ENCODE measurements at regions not wholly inside any gene's neighbourhood (a gene's known extent, or its start where the extent isn't known, plus 50 kb on each side); places are given as distances from the start of the nearest gene placed in this dataset.
"Not testable (repeated sequence)": the region's sequence is repeated elsewhere in the genome, so short reads cannot be mapped to it uniquely, and the experiment has no call there.

DNA sequence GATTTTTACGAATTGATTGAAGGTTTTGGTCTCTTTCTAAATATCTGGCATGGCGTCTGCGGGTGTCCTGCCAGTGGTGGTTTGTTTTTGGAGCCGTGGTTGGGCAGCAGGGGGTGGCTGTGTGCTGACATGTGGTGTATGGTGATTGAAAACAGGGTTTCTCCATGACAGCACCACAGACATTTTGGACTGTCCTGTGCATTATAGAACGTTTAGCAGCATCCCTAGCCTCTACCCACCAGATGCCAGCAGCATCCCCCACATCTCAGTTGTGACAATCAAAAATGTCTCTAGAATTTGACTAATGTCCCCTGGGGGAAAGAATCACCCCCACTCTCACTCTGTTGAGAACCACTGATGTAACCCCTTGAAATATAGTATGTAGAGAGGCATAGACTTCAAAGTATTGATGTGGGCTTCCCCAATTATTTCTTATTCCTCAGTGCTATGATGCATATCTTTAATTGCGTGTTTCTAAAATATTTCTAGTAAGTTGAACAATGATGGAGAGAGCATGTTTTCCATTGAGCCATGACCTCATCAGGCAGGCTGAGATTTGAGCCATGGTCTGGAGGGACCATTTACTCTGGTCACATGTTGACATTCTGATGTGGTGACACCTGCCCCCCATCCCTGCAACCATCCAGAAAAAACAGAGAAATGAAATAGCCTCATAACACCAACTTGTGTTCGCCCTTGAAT is 77.4 kb upstream of the MID1 start:
- DNase-seq (no peak), ATAC-seq (ENCODE audit: insufficient read depth, low read depth) (no peak)
- no peak overlapping the region for H3K27ac ChIP-seq (ENCODE audit: low read length)
- H3K4me2 ChIP-seq (ENCODE audit: insufficient read depth, low read length): no peak overlapping the region
- H3K9ac ChIP-seq (ENCODE audit: low read depth, low read length): no peak overlapping the region
- H3K4me1 ChIP-seq (ENCODE audit: insufficient read depth, low read length): no peaks in the 10 kb centered on the region
- H3K79me2 ChIP-seq (ENCODE audit: insufficient read depth, low read length): no peaks in the 10 kb centered on the region
- TF ChIP-seq, protein P1, sequence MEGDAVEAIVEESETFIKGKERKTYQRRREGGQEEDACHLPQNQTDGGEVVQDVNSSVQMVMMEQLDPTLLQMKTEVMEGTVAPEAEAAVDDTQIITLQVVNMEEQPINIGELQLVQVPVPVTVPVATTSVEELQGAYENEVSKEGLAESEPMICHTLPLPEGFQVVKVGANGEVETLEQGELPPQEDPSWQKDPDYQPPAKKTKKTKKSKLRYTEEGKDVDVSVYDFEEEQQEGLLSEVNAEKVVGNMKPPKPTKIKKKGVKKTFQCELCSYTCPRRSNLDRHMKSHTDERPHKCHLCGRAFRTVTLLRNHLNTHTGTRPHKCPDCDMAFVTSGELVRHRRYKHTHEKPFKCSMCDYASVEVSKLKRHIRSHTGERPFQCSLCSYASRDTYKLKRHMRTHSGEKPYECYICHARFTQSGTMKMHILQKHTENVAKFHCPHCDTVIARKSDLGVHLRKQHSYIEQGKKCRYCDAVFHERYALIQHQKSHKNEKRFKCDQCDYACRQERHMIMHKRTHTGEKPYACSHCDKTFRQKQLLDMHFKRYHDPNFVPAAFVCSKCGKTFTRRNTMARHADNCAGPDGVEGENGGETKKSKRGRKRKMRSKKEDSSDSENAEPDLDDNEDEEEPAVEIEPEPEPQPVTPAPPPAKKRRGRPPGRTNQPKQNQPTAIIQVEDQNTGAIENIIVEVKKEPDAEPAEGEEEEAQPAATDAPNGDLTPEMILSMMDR (IDR thresholded peaks at IDR 0.05; ENCODE audit: borderline replicate concordance, extremely low read depth, low read length, poor library complexity, severe bottlenecking): no peak
- no peak for TF ChIP-seq EZH2 (IDR thresholded peaks at IDR 0.05; ENCODE audit: borderline replicate concordance, low read depth, low read length, severe bottlenecking)
- H3K9me3 ChIP-seq (ENCODE audit: insufficient read depth, low read length, severe bottlenecking): no peaks in the 10 kb centered on the region
- no peaks in the 10 kb centered on the region for H3K36me3 ChIP-seq (ENCODE audit: insufficient read depth, low read length)
- no peak overlapping the region for H2AFZ ChIP-seq (ENCODE audit: low read depth, low read length)
- H4K20me1 ChIP-seq (ENCODE audit: insufficient read depth, low read length): no peaks in the 10 kb centered on the region
- H3K4me3 ChIP-seq (ENCODE audit: low read depth in 1 of 2, low read length in 2 of 2): no peak overlapping the region
- H3K27me3 ChIP-seq (ENCODE audit: insufficient read depth, low read length, poor library complexity): no peaks in the 10 kb centered on the region

DNA sequence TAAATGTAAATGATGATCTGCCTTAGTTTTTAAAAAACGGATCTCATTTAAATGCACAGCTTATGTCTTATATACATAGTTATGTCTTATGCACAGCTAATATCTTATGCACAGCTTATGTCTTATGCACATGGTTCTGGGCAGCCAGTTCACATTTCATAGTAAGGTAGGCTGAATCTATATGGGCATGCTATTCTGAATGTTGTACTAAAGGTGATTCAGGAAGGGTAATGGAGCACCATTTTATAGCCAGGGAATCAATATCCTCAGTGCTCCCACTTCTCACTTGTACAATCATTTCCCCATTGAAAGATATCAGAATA is 77.9 kb upstream of the MID1 start:
- Histone ChIP-seq H3K9me3 (ENCODE audit: insufficient read depth, low read length, severe bottlenecking) (no peaks in the 10 kb centered on the region), H3K79me2 (ENCODE audit: insufficient read depth, low read length) (no peaks in the 10 kb centered on the region), H3K36me3 (ENCODE audit: insufficient read depth, low read length) (no peaks in the 10 kb centered on the region), H3K9ac (ENCODE audit: low read depth, low read length) (no peak overlapping the region), H3K27ac (ENCODE audit: low read length) (no peak overlapping the region), H4K20me1 (ENCODE audit: insufficient read depth, low read length) (no peaks in the 10 kb centered on the region), H2AFZ (ENCODE audit: low read depth, low read length) (no peak overlapping the region), H3K4me2 (ENCODE audit: insufficient read depth, low read length) (no peak overlapping the region), H3K4me1 (ENCODE audit: insufficient read depth, low read length) (no peaks in the 10 kb centered on the region), H3K4me3 (ENCODE audit: low read depth in 1 of 2, low read length in 2 of 2) (no peak overlapping the region), H3K27me3 (ENCODE audit: insufficient read depth, low read length, poor library complexity) (no peaks in the 10 kb centered on the region)
- TF ChIP-seq EZH2 (IDR thresholded peaks at IDR 0.05; ENCODE audit: borderline replicate concordance, low read depth, low read length, severe bottlenecking): no peak
- TF ChIP-seq, protein P1 (IDR thresholded peaks at IDR 0.05; ENCODE audit: borderline replicate concordance, extremely low read depth, low read length, poor library complexity, severe bottlenecking): no peak
- DNase-seq: no peak
- ATAC-seq (ENCODE audit: insufficient read depth, low read depth): no peak

GRCh38 chrX:10702031-10702430 is 81.6 kb upstream of the MID1 start:
- no peak for DNase-seq
- no peak overlapping the region for H2AFZ ChIP-seq (ENCODE audit: low read depth, low read length)
- H3K79me2 ChIP-seq (ENCODE audit: insufficient read depth, low read length): no peaks in the 10 kb centered on the region
- H3K4me3 ChIP-seq (ENCODE audit: low read depth in 1 of 2, low read length in 2 of 2): no peak overlapping the region
- no peaks in the 10 kb centered on the region for H3K27me3 ChIP-seq (ENCODE audit: insufficient read depth, low read length, poor library complexity)
- no peak for TF ChIP-seq EZH2 (IDR thresholded peaks at IDR 0.05; ENCODE audit: borderline replicate concordance, low read depth, low read length, severe bottlenecking)
- TF ChIP-seq, protein P1 (IDR thresholded peaks at IDR 0.05; ENCODE audit: borderline replicate concordance, extremely low read depth, low read length, poor library complexity, severe bottlenecking): no peak
- no peaks in the 10 kb centered on the region for H3K9me3 ChIP-seq (ENCODE audit: insufficient read depth, low read length, severe bottlenecking)
- no peaks in the 10 kb centered on the region for H3K36me3 ChIP-seq (ENCODE audit: insufficient read depth, low read length)
- H3K9ac ChIP-seq (ENCODE audit: low read depth, low read length): no peak overlapping the region
- no peak overlapping the region for H3K4me2 ChIP-seq (ENCODE audit: insufficient read depth, low read length)
- ATAC-seq (ENCODE audit: insufficient read depth, low read depth): no peak
- H4K20me1 ChIP-seq (ENCODE audit: insufficient read depth, low read length): no peaks in the 10 kb centered on the region
- H3K4me1 ChIP-seq (ENCODE audit: insufficient read depth, low read length): no peaks in the 10 kb centered on the region
- H3K27ac ChIP-seq (ENCODE audit: low read length): no peak overlapping the region

GRCh38 chrX:10706342-10706741 is 86.0 kb upstream of the MID1 start:
- not testable (repeated sequence) for H3K27me3 ChIP-seq (ENCODE audit: insufficient read depth, low read length, poor library complexity); H3K4me2 ChIP-seq (ENCODE audit: insufficient read depth, low read length)

More at GRCh38 chrX:10706342-10706741, 86.0 kb upstream of the MID1 start:
- not testable (repeated sequence) for H3K9ac ChIP-seq (ENCODE audit: low read depth, low read length); ATAC-seq (ENCODE audit: insufficient read depth, low read depth); H3K4me3 ChIP-seq (ENCODE audit: low read depth in 1 of 2, low read length in 2 of 2); H2AFZ ChIP-seq (ENCODE audit: low read depth, low read length); H3K27ac ChIP-seq (ENCODE audit: low read length); H3K9me3 ChIP-seq (ENCODE audit: insufficient read depth, low read length, severe bottlenecking); H3K36me3 ChIP-seq (ENCODE audit: insufficient read depth, low read length); H3K79me2 ChIP-seq (ENCODE audit: insufficient read depth, low read length); H4K20me1 ChIP-seq (ENCODE audit: insufficient read depth, low read length); H3K4me1 ChIP-seq (ENCODE audit: insufficient read depth, low read length); DNase-seq

All from DND-41 (cell line).